ENCODE measurements at regions not wholly inside any gene's neighbourhood (a gene's known extent, or its start where the extent isn't known, plus 50 kb on each side); places are given as distances from the start of the nearest gene placed in this dataset.

- no peak for DNase-seq
Measured at GRCh38 chr12:66066137-66066928, 64.2 kb downstream of the LLPH start.

- DNase-seq: no peak
Measured at GRCh38 chr12:66065641-66066136, 64.9 kb downstream of the LLPH start.

DNA sequence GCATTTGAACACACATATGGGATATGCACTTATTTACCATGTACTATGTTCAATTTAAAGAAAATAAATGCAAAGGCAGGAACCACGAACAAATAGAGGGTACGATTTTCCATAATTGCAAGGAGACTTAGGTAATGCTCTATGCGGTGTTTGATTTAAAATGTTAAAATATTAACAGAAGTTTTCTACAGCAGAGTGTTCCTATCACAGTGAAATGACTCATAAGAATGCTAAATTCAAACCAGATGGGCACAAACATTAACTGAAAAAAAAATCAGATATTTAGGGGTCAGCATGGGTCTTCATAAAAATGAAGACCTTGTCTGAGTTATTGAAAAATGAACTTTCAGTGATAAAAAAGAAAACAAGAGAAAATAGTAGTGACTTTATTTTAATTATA is 65.4 kb downstream of the LLPH start:
- DNase-seq: no peak

GRCh38 chr12:66063916-66064315 is 66.6 kb downstream of the LLPH start:
- no peak for DNase-seq

- DNase-seq: no peak
Measured at GRCh38 chr12:66062290-66062625, 68.3 kb downstream of the LLPH start.

DNA sequence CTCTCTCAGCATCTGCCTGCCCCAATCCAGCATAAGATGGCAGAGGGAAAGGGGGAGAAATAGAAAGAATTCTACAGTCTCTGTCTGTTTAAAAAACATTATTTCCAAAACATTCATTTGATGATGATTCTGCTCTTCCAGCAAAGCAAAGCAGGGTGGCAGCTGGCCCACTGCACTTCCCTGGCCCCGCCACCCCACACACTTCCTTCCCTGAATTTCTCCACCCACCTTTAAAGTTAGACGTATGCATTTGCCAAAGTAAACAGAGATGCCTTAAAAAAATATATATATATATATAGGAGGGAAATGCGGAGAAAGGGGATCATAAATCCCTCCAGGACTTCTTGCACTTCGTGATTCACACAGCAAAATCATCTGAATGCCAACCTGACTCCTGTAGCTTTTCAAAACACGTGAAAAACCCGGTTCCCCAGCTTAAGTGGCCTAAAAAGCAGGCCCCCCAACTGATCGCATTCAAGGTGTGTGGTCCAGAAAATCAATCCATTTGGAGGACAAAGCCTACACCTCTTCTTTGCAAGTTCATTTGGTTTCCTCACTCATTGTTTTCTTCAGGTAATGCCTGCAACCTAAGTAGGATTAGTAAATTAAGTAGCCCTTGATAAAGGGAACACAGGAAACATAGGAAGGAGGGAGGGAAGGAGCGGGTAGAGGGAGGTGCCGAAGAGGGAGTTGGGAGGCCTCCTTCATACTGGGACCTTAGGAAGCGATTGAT is 68.8 kb downstream of the LLPH start:
- no peak for DNase-seq

DNA sequence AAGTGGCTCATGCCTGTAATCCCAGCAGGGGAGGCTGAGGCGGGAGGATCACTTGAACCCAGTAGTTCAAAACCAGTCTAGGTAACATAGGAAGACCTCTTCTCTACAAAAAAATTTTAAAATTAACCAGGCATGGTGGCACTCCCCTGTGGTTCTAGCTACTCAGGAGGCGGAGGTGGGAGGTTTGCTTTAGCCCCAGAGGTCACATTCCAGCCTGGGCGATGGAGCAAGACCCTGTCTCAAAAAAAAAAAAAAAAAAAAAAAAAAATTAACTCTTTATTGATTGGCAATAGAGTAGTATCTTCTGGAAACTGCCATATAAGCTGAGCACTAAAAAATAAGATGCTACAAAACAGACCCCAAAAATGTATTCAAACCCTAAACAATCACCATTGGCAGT is 69.5 kb downstream of the LLPH start:
- no peak for DNase-seq

DNA sequence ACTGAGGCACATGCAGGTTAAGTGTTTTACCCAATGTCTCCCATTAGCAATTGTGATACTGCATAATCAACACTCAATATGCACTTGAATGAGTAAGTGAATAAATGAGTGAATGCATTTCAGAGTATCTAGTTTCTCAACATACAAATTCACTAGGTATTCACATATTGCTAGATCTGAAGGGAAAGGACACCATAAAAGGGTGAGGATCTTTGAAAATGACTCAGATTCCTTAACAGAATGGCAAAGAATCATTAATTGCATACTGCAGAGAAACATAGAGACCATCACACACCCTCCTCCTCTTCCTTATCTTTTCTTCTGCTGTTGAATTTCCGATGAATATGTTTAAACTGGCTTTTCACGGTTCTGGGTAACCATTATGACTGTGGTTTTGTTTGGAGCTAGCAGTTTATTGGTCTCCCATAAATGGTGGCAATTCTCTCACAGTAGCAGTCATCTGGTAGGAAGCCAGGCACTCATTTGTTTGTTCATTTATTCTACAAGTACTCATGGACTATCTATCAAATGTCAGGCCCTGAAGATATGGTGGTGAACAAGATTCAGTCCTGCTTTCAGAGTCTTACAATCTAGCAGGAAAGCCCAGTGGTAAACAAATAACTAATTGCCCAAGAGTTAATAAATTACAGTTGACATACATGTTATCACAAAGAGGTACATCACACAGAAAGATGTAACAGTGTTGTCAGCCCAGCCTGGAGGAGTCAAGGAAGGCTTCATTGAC is 70.2 kb downstream of the LLPH start:
- no peak for DNase-seq

GRCh38 chr12:66059666-66060065 is 70.9 kb downstream of the LLPH start:
- no peak for DNase-seq

- no peak for DNase-seq
Measured at GRCh38 chr12:66058554-66058953, 72.0 kb downstream of the LLPH start.

DNA sequence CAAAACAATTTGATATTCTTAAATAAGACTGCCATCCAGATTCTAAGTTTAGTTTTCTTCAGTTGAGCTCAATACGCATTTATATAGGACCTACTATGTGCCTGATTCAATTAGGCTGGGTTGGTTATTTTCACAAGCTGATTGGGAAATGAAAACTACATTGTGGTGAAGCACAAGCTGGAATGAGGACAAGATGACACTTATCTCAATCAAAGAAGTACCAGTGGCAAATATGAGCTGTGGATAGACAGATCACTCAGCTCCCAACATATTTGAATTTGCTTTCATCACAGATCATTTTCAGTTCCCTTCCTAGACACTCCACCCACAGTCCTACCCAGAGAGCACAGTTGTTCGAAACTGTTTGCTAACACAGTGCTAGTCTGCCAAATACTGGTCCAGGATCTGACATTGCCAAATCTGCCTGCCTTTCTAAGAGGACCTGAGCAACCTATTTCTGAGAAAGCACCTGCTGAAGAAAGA is 74.7 kb downstream of the LLPH start:
- no peak for DNase-seq

- no peak for DNase-seq
Measured at GRCh38 chr12:66052988-66053615, 77.4 kb downstream of the LLPH start.

GRCh38 chr12:66051361-66051760 is 79.2 kb downstream of the LLPH start:
- DNase-seq: no peak

GRCh38 chr12:66050610-66051009 is 79.9 kb downstream of the LLPH start:
- DNase-seq: no peak

GRCh38 chr12:66050283-66050576 is 80.3 kb downstream of the LLPH start:
- DNase-seq: no peak

DNA sequence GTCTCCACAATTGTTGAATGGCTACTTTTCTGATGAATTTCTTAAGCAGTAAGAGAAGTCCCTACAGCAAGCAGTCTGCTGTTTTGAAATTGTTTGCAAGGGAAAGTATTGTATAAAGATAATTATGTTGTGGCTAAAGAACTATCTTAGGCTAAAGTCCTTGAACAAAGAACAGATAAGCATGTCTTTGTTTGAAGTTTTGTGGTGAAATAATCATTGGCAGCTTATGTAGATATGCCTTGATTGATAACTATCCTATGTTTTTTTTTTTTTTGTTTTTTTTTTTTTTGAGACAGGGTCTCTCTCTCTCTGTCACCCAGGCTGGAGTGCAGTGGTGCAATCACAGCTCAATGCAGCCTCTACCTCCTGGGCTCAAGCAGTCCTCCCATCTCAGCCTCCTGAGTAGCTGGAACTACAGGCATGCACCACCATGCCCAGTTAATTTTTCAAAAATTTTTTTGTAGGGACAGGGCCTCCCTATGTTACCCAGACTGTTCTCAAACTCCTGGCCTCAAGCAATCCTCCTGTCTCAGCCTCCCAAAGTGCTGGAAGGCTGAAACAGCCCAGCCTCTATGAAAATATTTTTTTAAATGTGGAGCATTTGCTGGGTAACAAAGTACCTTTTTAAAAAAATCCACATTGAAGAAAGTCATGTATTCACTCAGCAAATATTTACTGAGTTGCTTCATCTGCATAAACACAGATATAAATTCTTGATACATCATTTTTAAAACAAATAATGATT is 80.8 kb downstream of the LLPH start:
- no peak for DNase-seq

- peak; percentile 14 for DNase-seq
Measured at GRCh38 chr12:66048835-66049537, 81.6 kb downstream of the LLPH start.

DNA sequence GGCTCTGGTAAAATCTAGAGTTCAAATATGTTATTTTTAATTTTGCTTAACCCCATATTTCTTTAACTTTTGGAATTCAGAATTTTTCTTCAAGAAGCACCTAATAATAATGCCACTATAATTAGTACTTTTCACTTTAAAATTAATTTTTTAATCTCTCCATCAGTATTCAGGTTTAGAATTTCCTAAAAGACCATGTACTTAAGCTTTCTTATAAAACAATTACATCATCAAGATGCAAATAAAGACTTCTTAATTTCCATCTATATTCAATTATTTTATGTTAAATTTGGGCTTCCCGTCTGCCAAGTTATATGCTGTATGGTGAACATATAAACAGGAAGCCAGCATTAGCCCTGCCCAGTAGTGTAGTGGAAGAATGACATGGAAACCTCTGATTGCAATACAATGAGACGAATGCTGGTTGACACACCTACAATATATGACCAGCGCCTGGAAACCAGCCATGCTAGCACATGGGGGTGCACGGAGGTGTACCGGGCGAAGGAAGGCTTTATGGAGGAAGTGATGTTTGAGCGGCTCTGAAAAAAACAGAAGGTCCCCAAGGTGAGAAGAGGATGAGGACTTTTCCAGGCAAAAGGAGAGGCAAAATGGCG is 82.2 kb downstream of the LLPH start:
- no peak for DNase-seq

GRCh38 chr12:66047411-66048021 is 83.0 kb downstream of the LLPH start:
- no peak for DNase-seq

- no peak for DNase-seq
Measured at GRCh38 chr12:66045506-66045905, 85.0 kb downstream of the LLPH start.

GRCh38 chr12:66044731-66045130 is 85.8 kb downstream of the LLPH start:
- DNase-seq: no peak

Data from DMS53 (cell line).